ENCODE measurements at regions not wholly inside any gene's neighbourhood (a gene's known extent, or its start where the extent isn't known, plus 50 kb on each side); places are given as distances from the start of the nearest gene placed in this dataset.

- no peak for TF ChIP-seq ZNF274 (IDR thresholded peaks at IDR 0.05; ENCODE audit: low read depth, low read length)
- no peak for TF ChIP-seq CEBPB (IDR thresholded peaks at IDR 0.05; ENCODE audit: low read depth)
- no peak for TF ChIP-seq ELF1 (IDR thresholded peaks at IDR 0.05; ENCODE audit: borderline replicate concordance, low read depth)
- no peak for TF ChIP-seq EGR1 (IDR thresholded peaks at IDR 0.05; ENCODE audit: low read depth)
- TF ChIP-seq MAX (IDR thresholded peaks at IDR 0.05) = no peak
These were observed 351.3 kb downstream of the RRAGC start (continued) for GRCh38 chr1:38508232-38508631.

- no peak overlapping the region for H3K9ac ChIP-seq (ENCODE audit: low read length)
- no peaks in the 10 kb centered on the region for H3K9me3 ChIP-seq (ENCODE audit: control insufficient read depth in 1 of 2, insufficient read depth in 1 of 2, low read depth in 1 of 2, low read length in 2 of 2)
- TF ChIP-seq REST (IDR thresholded peaks at IDR 0.05; ENCODE audit: low read depth) (no peak), EGR1 (IDR thresholded peaks at IDR 0.05; ENCODE audit: low read depth) (no peak), MAX (IDR thresholded peaks at IDR 0.05) (no peak), ELF1 (IDR thresholded peaks at IDR 0.05; ENCODE audit: borderline replicate concordance, low read depth) (no peak), FOSL1 (IDR thresholded peaks at IDR 0.05; ENCODE audit: low read depth) (no peak), POLR2A (IDR thresholded peaks at IDR 0.05; ENCODE audit: borderline replicate concordance, extremely low read depth, insufficient read depth, insufficient read length) (no peak), YY1 (IDR thresholded peaks at IDR 0.05; ENCODE audit: extremely low read depth, insufficient replicate concordance, low read depth, low read length) (no peak)
- no peak overlapping the region for H3K4me2 ChIP-seq (ENCODE audit: low read length)
- ChIA-PET CTCF (no interaction called here), RAD21 (ENCODE audit: low non-redundant PET in 1 of 2, low total read pairs in 2 of 2, uncharacterized antibody in 2 of 2, unreplicated experiment in 2 of 2) (no interaction called here), POLR2A (no interaction called here)
- no peaks in the 10 kb centered on the region for H3K4me1 ChIP-seq (ENCODE audit: control insufficient read depth in 1 of 2, insufficient read depth in 2 of 2, low read length in 2 of 2)
- H3K4me3 ChIP-seq (replicated peaks in 1 of 2; ENCODE audit: low read depth in 1 of 2, low read length in 2 of 2) = no peak overlapping the region
- H4K20me1 ChIP-seq (ENCODE audit: insufficient read depth) = no peaks in the 10 kb centered on the region
- ATAC-seq (no peak), DNase-seq (ENCODE audit: low read depth, low spot score) (no peak)
- no peak overlapping the region for H3K27ac ChIP-seq (ENCODE audit: low read depth, low read length)
- intact Hi-C loops (cut with micrococcal nuclease) = loop anchor here (2.0 kb wide), 1 partner anchor 19 kb away; no protein-coding TSS in a partner anchor
- peaks cover 75% of the 10 kb centered on the region for H3K27me3 ChIP-seq (ENCODE audit: insufficient read depth, low read length)
- H2AFZ ChIP-seq (ENCODE audit: low read depth, low read length, poor library complexity, severe bottlenecking) = no peak overlapping the region
- BruUV-seq (replicated peaks) = no TSS peak
- H3K79me2 ChIP-seq (ENCODE audit: insufficient read depth, low read length) = no peaks in the 10 kb centered on the region
- no peaks in the 10 kb centered on the region for H3K36me3 ChIP-seq (ENCODE audit: control insufficient read depth in 1 of 2, insufficient read depth in 2 of 2, low read length in 2 of 2)
- H3K9me2 ChIP-seq (ENCODE audit: insufficient read depth) = no peaks in the 10 kb centered on the region
These were observed 352.0 kb downstream of the RRAGC start for GRCh38 chr1:38507563-38507962.
